GM10248 (cell line): ENCODE measurements at regions not wholly inside any gene's neighbourhood (a gene's known extent, or its start where the extent isn't known, plus 50 kb on each side); places are given as distances from the start of the nearest gene placed in this dataset.

Source experiments
- CTCF ChIA-PET: fragments of 300-600 bp; sonication (Branson Sonifier 250); formaldehyde crosslinking; extraction: SDS; loops from one replicate; lab custom pipeline; 2021; ENCODE audit warnings: antibody characterized with exemption; lab: Yijun Ruan, JAX
- POLR2A ChIA-PET: fragments of 350-650 bp; sonication (Branson Sonifier 250); formaldehyde crosslinking; extraction: SDS; loops from one replicate; lab custom pipeline; 2020; ENCODE audit warnings: antibody characterized with exemption; lab: Yijun Ruan, JAX
- DNase-seq: peaks from one replicate; pipeline ENCODE4 v3.0.0; 2012; ENCODE audit errors: extremely low spot score
- TF ChIP-seq, protein P1 (sequence below): IDR thresholded peaks from 2 replicates; pipeline ENCODE4 v1.5.1; 2012; ENCODE audit warnings: mild to moderate bottlenecking, low read depth; ENCODE audit errors: extremely low read depth, missing control alignments, control extremely low read depth

DNA sequence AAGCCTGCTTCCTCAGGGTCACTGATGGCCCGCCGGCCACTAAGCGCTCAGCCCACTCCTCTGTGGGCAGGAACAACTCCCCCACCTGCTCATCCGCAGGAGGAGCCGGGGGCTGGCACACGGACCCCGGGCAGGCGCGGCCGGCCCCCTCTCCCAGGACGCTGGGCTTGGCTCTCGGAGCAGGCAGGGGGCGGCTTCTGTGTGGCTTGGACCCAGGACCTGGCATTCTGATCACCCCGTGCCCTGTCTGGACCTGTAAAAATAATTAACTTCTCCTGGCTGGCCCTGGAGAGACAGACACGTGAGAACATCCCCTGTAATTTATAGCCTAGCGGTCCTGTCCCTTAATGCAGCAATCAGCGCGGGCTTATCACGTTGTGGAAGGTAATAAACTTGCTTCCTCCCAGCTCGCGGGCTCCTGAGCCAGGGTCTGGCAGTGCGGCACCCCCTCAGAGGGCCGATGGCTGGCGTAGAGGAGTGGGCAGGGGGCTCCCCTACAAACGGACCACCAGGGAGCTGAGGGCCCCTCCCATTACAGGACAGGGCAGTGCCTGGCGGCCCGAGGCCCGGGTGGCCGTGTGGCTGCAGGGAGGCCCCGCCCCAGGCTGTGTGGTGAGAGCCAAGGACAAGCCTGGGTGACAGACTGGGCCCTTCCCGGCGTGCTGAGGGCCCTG, 84.5 kb upstream of the NKX1-1 start:
- no peak for DNase-seq
- ChIA-PET CTCF (no interaction called here), POLR2A (no interaction called here)
- TF ChIP-seq, protein P1, sequence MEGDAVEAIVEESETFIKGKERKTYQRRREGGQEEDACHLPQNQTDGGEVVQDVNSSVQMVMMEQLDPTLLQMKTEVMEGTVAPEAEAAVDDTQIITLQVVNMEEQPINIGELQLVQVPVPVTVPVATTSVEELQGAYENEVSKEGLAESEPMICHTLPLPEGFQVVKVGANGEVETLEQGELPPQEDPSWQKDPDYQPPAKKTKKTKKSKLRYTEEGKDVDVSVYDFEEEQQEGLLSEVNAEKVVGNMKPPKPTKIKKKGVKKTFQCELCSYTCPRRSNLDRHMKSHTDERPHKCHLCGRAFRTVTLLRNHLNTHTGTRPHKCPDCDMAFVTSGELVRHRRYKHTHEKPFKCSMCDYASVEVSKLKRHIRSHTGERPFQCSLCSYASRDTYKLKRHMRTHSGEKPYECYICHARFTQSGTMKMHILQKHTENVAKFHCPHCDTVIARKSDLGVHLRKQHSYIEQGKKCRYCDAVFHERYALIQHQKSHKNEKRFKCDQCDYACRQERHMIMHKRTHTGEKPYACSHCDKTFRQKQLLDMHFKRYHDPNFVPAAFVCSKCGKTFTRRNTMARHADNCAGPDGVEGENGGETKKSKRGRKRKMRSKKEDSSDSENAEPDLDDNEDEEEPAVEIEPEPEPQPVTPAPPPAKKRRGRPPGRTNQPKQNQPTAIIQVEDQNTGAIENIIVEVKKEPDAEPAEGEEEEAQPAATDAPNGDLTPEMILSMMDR = no peak

DNA sequence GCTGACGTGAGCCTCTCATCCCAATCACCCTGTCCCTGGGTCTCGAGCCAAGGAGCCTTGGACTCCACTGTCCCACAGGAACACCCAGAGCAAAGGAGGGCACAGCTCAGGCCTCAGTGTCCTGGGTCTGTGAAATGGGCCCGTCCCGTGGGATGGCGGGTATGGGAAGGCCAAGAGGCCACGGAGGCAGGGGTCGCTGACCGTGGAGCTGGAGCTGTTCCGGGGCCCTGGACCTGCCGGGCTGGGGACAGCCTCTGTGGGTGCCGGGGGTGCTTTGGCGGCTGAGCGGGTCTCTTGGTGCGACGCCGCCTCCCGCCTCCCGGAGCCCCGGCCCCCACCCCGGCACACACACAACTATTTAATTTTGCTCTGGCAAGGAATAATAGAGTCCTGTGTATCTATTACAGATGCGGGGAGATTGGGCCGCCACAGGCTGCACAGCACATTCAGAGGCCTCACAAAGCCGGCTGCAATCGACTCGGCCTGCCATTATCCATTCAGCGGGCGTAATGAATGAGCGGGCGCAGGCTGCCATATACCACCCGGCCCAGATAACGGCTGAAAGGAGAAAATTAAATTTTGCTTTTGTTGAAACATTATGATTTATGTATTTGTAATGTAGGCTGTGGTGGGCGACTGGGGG, 83.9 kb upstream of the NKX1-1 start:
- no peak for DNase-seq
- POLR2A ChIA-PET = no interaction called here
- CTCF ChIA-PET = no interaction called here
- TF ChIP-seq, protein P1 = no peak

DNA sequence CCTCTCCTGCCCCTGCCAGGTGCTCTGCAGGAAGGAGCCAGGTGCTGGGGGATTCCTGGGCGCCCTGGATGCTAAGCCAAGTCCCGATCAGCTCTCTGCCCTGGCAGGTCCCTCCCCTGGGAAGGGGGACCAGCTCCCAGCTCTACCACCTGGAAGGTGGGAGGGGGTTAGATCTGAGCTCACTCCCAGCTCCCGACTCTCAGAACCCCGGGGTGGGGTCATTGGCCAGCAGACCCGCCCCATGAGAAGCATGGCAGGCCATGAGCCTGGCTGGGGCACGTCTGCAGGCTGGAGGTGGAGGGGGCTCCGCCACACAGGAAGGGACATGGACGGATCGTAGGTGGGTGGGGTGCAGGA, 83.4 kb upstream of the NKX1-1 start:
- CTCF ChIA-PET = no interaction called here
- no peak for DNase-seq
- POLR2A ChIA-PET = no interaction called here
- TF ChIP-seq, protein P1 = no peak

DNA sequence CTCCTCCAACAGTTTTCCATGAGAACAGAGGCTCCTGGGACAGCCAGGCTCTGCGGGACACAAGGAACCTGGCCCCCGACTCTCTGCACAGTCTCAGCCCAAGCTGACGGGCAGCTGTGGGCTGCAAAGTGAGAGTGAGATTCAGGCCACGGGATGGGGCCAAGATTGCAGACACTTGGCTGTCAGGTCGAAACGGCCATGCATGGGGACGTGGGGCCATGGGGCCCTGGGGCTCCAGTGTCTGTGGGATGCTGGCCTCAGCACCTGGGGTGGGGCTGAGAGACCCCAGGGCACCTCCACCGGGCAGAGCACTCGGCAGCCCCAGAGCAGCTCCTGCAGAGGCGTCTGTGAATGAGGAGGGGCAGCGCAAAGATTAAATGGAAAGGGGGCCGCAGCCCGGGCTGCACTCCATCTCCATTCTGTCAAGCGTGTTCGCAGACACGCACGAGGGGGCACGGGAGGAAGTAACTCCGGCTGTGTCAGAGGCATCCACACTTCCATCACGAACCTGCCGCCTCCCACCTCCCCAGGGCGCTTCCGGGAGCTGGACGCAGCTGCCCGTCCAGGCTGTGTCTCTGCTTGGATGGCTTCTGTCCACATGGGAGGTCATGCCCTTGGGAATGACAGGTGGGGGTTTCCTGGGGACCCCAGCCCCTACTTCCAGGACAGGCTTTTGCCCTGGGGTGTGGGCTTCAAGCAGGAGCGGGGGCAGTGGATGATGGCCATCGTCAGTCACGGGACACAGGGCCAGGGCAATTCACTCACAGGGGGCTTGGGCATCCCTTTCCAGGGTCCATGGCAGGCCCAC, 82.8 kb upstream of the NKX1-1 start:
- TF ChIP-seq, protein P1 = no peak
- CTCF ChIA-PET = no interaction called here
- DNase-seq = no peak
- POLR2A ChIA-PET = no interaction called here

DNA sequence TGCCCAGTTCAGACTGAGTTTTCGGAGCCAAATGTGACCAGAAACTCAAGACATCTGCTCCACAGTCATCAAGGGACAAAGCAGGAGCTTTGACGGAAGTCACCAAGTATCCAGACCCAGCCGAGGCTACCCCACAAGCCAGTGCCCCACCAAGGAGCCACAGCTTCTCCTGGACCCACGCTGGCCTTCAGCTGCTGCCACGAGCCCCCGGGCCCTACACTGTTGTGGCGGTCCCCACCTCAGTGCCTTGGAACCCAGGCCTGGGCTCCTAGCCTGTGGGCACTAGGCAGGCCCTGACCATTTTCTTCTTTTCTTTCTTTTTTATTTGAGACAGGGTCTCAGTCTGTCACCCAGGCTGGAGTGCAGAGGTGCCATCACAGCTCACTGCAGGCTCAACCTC, 82.1 kb upstream of the NKX1-1 start:
- ChIA-PET CTCF (no interaction called here), POLR2A (no interaction called here)
- DNase-seq = no peak
- TF ChIP-seq, protein P1 = no peak

DNA sequence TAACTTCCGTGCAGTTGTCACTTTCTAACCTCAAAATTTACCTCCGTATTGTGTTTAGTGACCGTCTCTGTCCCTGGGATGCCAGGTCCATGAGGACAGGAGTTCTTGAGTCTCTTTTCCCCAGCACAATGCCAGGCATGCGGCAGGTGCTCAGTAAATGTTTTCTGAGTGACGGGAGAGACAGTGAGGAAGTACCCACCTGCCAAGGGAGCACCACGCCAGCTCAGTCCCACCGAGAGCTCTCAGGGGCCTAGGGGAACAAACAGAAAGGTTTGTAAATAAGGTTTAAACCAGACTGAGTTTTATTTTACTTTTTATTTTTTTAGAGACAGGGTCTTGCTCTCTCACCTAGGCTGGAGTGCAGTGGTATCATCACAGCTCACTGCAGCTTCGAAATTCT, 81.5 kb upstream of the NKX1-1 start:
- TF ChIP-seq, protein P1 = no peak
- CTCF ChIA-PET = no interaction called here
- POLR2A ChIA-PET = no interaction called here
- no peak for DNase-seq
